Muscle of back (tissue), 3 donors: ENCODE measurements at regions not wholly inside any gene's neighbourhood (a gene's known extent, or its start where the extent isn't known, plus 50 kb on each side); places are given as distances from the start of the nearest gene placed in this dataset.

Source experiments
- DNase-seq, 3 donors: peaks; one replicate each; pipeline versions ENCODE4 v3.0.0 to v3.0.0-alpha.2; 2013

DNA sequence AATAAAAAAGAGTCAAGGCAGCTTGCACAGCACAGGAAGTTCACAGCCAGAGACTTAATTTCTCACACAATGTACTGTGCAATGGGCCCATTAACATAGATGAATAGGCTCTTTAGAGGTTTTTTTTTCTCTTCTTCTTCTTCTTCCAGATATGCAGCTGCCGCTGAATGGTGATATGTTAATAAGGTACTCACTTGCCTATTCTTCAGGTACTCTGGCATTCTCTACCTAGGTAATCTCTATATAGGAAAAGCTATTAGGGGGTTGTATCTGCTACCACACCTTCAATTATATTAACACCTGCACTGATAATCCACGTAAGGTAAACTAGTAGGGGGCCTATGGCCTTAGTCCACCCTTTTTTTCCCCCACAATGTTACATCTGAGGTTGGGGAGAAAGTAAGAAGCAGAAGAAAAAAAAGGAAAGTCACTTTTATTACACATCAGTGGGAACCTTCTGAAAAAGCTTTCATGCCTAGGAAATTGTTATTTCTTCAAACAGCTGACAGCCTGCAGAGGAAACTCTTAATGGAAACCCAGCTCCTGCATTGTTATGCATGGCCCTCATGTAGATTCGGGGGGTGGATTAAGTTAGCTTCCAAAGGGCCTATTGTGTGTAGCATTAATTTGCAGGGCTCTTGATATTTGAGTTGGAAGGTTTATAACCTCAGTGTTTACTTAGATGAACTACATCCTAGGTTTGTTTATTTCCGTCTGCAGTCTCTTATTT is 525.5 kb downstream of the ZIC1 start:
- DNase-seq, result no peak

DNA sequence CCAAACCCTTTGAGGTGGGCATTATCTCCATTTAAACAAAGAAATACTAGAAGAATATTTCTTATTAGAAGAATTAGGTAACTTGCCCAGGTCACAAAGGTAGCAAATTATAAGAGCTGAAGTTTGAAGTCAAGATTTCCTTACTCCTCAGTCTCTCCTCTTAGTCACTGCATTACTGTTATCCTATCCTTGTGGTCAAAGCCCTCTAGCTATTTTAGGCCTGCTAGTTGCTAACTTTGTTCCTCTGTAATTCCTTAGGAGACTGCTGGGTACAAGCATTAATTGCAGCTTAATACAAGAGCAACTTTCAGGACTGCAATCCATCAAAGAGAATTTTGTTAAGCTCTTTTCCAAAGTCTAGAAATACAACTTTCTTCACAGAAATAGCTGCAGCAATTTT is 528.2 kb downstream of the ZIC1 start:
- peak in 1 of 3 donors; percentile 7 for DNase-seq

- DNase-seq, result peak in 2 of 3 donors; percentile 15 to 25
Measured at GRCh38 chr3:147937891-147938290, 528.7 kb downstream of the ZIC1 start.

DNA sequence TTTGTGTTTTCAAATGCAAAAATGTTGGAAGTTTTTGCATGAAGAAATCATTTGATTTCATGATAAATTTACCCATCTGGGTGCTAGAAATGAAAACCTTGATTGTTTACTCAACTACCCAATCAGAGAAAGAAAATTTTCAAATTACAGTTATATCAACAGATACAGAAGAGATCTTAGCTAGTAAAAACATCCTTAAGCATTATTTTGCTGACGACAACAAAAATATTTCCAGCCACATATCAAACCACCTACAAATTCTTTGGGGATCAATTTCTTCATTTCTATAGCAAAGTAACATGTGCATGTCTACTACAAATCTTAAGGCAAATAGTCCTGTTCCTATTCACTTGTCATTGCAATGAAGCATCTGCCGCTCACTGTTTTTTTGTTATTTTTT is 530.3 kb downstream of the ZIC1 start:
- no peak for DNase-seq

- DNase-seq, result peak in 2 of 3 donors; percentile 63 to 81
Measured at GRCh38 chr3:147939839-147940238, 530.7 kb downstream of the ZIC1 start.

DNA sequence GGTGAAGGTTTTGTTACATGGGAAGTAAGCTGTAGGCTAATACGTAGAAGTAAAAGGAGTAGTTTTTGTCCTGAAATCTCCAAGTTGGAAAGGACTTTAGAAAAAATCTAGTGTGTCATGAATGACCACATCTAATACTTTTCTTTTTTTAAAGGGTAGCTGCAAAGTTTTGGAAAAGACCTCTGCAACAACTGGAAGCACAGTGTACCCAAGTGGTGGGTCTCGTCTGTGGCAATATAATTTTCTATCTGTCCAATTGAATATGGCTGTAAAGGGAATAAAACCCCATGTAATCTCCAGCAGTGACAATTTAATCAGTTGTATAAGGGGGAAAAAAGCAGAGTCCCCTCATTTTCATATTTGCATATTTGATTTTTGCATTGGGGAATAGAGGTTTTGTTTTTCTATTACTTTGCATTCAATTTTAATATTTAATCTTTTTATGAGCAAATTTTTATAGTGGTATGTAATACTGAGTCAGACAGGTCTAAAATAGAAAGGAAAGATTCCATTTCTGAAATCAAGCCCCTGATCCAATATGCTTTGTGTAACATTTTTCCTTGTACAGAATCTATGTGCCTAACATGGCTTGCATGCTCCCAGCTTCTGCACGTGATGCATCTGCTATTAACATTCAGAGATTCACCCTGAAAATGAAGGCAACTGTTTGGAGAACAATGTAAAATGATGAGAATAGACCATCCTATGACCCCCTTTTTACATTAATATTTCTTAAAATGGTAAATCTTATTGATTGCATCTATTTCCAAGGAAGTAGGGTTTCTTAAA is 531.4 kb downstream of the ZIC1 start:
- DNase-seq, result peak in 2 of 3 donors; percentile 38 to 48

DNA sequence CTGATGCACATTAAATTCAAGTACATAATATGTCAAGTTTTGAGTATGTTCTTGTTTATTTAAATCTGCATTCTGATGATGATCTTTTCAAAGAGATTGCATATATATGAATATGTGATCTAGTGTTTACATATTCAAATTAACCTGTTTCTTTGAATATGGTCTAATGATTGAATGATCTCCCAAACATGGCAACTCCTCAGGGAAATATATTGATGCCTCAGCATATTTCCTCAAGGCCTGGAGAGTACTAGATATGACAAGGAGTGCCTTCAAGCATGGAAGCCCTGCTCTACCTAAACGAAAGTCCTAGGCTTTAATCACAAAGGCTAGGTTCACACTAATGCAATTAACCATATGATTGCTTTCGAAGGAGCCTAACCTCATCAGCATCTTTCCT is 532.8 kb downstream of the ZIC1 start:
- no peak for DNase-seq

GRCh38 chr3:147943265-147943945 is 534.2 kb downstream of the ZIC1 start:
- DNase-seq, result peak in 2 of 3 donors; percentile 31 to 86

DNA sequence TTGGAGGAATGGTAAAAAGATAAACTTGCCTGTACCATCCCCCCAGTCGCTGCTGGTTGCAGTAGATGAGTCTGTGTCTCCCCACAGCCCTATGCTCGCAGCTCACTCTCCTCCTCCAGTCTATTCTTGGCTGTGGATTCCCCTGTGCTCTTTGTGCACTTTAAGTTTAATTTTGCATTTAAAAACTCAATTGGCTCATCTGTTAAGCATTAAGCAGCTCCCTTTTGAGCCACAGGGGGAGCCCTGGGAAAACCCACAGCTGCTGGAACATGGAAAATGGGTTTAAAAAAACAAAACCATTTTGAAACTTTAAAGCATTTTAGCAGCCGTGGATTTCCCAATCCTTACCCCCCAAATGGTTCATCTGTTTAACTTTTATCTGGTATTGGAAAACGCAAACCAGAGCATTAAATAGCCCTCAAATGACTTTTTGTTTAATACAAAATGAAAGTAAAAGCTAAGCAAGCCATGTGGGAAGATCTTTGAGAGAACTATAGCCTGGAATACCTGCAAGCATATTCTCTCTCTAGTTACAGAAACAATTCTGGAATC is 536.9 kb downstream of the ZIC1 start:
- peak; percentile 82 to 93 (median 92) for DNase-seq

- DNase-seq, result no peak
Measured at GRCh38 chr3:147956615-147957014, 547.5 kb downstream of the ZIC1 start.

DNA sequence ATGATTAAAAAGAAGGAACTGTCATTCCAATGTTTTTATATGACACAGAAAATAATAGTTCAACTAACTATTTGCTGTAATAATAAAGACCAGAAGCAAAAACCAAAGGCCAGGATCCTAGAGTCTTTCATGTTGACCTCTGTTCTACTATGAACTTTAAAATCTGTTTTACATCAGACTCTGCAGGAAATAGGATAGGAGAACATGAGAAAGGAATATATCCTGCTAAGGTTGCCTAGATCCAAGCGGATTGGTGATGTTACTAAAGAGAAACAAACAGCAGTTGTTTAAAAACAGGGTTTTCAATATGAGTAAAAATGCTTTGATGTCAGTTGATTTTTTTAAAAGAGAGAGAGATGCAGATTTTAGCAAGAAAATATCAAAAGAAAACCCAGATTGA is 549.6 kb downstream of the ZIC1 start:
- no peak for DNase-seq

DNA sequence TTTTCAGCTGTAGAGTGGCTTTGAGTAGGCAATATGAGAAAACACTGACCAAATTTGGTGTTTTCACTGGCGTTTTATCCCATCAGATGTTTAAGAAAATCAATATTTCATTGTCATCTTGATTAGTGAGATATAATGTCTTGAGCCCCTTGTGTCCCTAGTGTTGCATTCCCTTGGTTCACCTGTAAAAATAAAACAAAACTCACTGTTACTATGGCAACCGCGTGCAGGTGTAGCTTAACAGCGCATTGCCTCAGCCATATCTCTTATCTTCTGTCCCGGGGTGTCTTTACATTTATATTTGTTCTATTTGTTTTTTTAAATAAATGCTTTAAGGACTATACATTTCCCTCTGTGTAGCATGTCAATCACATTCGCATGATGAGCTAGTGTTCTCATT is 551.6 kb downstream of the ZIC1 start:
- DNase-seq, result no peak

DNA sequence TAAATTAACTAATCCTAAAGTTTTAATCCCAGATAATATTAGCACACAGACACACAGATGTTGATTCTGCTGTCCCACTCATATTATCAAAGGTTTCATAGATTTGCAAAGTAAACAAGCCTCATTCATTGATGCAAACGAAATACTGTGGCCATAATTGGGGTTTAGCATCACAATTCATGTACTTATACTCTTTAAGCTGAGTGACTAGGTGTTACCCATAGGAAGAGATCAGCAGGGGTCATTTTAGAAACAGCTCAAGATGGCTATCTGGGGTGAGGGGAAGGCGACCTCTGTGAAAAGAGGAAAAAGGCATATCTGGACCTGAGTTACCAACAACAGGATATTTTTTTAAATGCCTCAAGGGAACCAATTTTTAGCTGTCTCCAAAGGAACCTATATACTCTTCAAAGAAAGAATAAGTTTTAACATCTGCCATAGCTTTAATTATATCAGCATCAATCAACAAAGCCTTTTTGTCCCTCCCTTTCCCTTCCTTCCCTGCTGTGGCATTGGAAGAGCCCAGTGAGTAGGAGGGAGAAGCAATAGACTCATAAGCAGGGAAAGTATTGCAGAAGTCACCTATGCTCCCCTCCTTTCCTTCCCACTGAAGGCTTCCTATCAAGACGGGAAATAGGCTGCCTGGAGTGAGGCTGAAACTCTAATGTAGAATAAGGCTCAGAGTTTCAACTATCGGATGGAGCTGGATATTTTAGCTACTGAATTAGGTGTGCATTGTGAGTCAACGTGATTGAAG is 553.4 kb downstream of the ZIC1 start:
- DNase-seq, result no peak

- DNase-seq, result no peak
Measured at GRCh38 chr3:147963711-147964110, 554.5 kb downstream of the ZIC1 start.

DNA sequence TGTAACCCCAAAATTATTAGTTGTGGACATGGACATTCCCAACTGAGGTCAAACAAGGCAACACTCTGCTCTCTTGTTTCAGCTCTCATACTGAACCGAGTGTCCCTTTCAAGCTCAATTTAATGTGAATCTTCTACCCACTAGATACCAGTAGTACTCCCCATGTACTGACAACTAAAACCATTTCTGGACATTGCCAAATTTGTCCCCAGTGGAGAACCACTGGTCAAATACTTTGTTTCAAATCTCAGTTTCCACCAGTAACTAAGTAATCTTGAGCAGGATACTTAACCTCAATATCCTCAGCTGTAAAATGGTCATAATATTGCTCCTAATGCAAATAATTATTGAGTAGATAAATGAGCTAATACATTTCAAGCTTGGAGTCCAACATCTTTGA is 566.0 kb downstream of the ZIC1 start:
- no peak for DNase-seq

DNA sequence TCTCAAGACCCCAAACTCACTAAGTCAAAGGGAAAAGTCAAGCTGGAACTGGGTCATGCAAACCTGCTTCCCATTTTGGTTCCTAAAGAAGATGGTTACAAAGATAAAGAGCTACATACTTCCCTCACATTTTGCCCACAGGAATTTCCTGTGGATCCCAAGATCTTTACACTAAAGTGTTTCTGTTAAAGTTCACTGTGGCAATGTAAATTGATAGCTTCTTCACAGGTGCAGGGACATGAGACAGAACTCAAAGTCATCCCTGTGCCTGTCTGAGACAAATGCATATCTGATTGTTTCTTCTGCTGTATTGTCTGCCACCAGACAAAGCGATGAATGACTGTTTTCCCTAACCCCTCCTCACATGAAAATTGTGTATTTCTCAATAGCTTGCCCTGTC is 567.8 kb downstream of the ZIC1 start:
- DNase-seq, result no peak

GRCh38 chr3:147987549-147987948 is 578.4 kb downstream of the ZIC1 start:
- no peak for DNase-seq

GRCh38 chr3:147989344-147989743 is 580.2 kb downstream of the ZIC1 start:
- DNase-seq, result no peak

DNA sequence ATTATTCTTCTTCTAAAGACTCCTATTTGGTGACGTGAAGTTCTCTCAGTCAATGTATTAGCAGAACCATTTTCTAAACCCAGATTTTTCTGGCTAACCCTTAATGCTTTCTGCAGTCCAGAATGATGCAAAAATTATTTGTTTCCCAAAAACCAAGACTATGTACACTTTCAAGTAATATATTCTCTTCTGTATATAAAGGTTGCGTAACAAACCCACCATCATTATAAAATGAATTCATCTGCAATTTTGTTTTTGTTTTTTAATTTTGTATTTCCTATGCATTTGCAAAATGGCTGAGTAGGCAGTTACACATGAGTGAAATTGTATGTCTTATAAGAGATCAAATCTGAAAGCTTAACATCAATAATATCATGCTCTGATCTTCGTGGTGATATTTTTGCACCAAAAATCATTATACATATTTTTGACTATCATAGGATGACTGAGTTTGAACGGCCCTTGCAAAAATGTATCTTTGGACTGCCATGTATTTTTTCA is 593.6 kb downstream of the ZIC1 start:
- DNase-seq, result no peak

- no peak for DNase-seq
Measured at GRCh38 chr3:148004331-148004730, 595.2 kb downstream of the ZIC1 start.

DNA sequence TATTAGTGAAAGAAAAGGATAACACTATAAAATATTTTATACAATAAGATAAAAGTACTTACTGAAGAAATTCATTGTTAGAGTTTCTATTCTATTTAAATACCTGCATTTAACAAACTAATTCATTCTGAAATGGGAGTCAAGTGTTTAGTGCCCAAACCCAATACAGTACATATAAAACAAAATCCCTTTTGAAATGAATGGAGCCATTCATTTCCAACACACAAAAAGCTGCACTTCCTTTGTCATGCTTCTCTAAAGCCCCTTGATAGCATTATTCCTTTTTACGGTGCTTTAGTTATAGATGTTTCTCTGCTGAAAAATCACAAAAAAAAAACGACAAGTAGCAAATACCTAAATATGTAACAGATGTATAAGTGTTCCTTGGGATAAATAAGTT is 596.3 kb downstream of the ZIC1 start:
- no peak for DNase-seq
